ENCODE measurements at regions not wholly inside any gene's neighbourhood (a gene's known extent, or its start where the extent isn't known, plus 50 kb on each side); places are given as distances from the start of the nearest gene placed in this dataset.

- Histone ChIP-seq H3K4me3 (no peak overlapping the region), H3K4me1 (no peaks in the 10 kb centered on the region), H3K36me3 (no peaks in the 10 kb centered on the region), H3K27ac (no peak overlapping the region), H3K9me3 (no peaks in the 10 kb centered on the region), H3K27me3 (no peaks in the 10 kb centered on the region)
- TF ChIP-seq POLR2AphosphoS5 (IDR thresholded peaks at IDR 0.05) (no peak), EP300 (IDR thresholded peaks at IDR 0.05) (no peak), POLR2A (IDR thresholded peaks at IDR 0.05) (no peak), CTCF (IDR thresholded peaks at IDR 0.05) (no peak)
- 85 to 86% methylated on average over 1 of the region's 1 CpG for whole genome bisulfite sequencing, 2 donors (ENCODE audit: low coverage in 1 of 2)
- no peak for ATAC-seq
Observed at GRCh38 chr2:156151351-156151750, 181.2 kb downstream of the NR4A2 start.

DNA sequence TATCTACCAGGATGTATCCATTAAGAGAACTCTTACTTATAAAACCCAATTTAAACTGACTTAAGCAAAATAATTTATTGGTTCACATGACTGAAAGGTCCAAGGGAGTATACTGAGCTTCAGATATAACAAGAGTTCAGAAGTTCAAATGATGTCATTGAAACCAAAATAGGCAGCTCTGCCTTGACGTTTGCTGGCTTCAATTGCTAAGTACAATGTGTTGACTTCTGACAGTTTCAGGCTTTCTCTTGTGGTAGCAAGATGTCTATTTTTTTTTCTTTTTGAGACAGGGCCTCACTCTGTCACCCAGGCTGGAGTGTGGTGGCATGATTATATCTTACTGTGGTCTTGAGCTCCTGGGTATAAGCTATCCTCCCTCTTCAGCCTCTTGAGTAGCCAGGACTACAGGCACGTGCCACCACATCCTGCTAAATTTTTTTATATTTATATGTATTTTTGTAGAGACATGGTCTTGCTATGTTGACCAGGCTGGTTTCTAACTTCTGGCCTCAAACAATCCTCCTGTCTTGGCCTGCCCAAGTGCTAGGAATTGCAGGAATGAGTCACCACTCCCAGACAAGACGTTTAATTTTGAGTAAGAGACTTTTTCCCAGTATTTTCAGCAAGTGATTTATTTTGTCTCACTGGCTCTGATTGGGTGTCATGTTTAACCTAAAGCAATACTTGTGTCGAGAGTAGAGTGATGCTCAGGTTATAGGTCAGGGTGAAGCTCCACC lies 184.8 kb downstream of the NR4A2 start:
- Histone ChIP-seq H3K36me3 (no peaks in the 10 kb centered on the region), H3K27me3 (no peaks in the 10 kb centered on the region), H3K9me3 (no peaks in the 10 kb centered on the region), H3K4me1 (no peaks in the 10 kb centered on the region), H3K27ac (no peak overlapping the region), H3K4me3 (no peak overlapping the region)
- TF ChIP-seq POLR2AphosphoS5 (IDR thresholded peaks at IDR 0.05) = no peak
- TF ChIP-seq CTCF (IDR thresholded peaks at IDR 0.05) = no peak
- TF ChIP-seq EP300 (IDR thresholded peaks at IDR 0.05) = no peak
- TF ChIP-seq POLR2A (IDR thresholded peaks at IDR 0.05) = no peak
- ATAC-seq = no peak
- WGBS, 2 donors (ENCODE audit: low coverage in 1 of 2) = 29 to 34% methylated on average over 4 of the region's 4 CpGs

DNA sequence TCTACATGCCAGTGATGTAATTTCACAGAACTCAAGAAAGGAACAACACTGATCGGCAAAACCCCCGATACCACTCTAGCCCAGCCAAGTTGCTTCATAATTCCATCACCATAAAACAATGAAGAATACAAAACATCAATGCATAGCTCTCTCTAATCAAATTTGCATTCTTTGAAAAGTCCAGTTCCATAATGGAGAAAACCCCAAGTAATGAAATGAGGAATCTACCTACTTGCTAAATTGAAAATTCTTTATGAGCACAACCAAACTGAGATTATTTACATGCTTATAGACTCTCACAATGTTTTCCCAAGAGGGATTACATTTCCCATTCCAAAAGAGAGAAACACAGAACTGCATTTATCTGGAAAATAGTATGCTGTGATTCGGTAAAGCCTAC lies 186.5 kb downstream of the NR4A2 start:
- 71 to 87% methylated on average over 3 of the region's 3 CpGs for WGBS, 2 donors (ENCODE audit: low coverage in 1 of 2)
- no peaks in the 10 kb centered on the region for H3K36me3 ChIP-seq
- TF ChIP-seq EP300 (IDR thresholded peaks at IDR 0.05) (no peak), POLR2A (IDR thresholded peaks at IDR 0.05) (no peak), POLR2AphosphoS5 (IDR thresholded peaks at IDR 0.05) (no peak), CTCF (IDR thresholded peaks at IDR 0.05) (no peak)
- ATAC-seq = no peak
- H3K4me3 ChIP-seq = no peak overlapping the region
- H3K27me3 ChIP-seq = no peaks in the 10 kb centered on the region
- H3K27ac ChIP-seq = no peak overlapping the region
- H3K9me3 ChIP-seq = no peaks in the 10 kb centered on the region
- no peaks in the 10 kb centered on the region for H3K4me1 ChIP-seq

GRCh38 chr2:156145469-156145868 lies 187.1 kb downstream of the NR4A2 start:
- 64 to 76% methylated on average over 3 of the region's 3 CpGs for WGBS, 2 donors (ENCODE audit: low coverage in 1 of 2)
- Histone ChIP-seq H3K4me1 (no peaks in the 10 kb centered on the region), H3K4me3 (no peak overlapping the region), H3K27me3 (no peaks in the 10 kb centered on the region), H3K9me3 (peaks cover 0 to 4% (median 0%) of the 10 kb centered on the region in 3 donors), H3K36me3 (no peaks in the 10 kb centered on the region), H3K27ac (no peak overlapping the region)
- no peak for ATAC-seq
- TF ChIP-seq POLR2AphosphoS5 (IDR thresholded peaks at IDR 0.05) (no peak), CTCF (IDR thresholded peaks at IDR 0.05) (no peak), EP300 (IDR thresholded peaks at IDR 0.05) (no peak), POLR2A (IDR thresholded peaks at IDR 0.05) (no peak)

GRCh38 chr2:156136566-156136965 lies 196.0 kb downstream of the NR4A2 start:
- Histone ChIP-seq H3K27me3 (no peaks in the 10 kb centered on the region), H3K27ac (no peak overlapping the region), H3K9me3 (peaks cover 0 to 12% (median 0%) of the 10 kb centered on the region in 3 donors), H3K36me3 (no peaks in the 10 kb centered on the region), H3K4me1 (no peaks in the 10 kb centered on the region), H3K4me3 (no peak overlapping the region)
- 65% methylated on average over 4 of the region's 4 CpGs for WGBS, 2 donors (ENCODE audit: low coverage in 1 of 2)
- ATAC-seq = no peak
- TF ChIP-seq POLR2A (IDR thresholded peaks at IDR 0.05) = no peak
- TF ChIP-seq POLR2AphosphoS5 (IDR thresholded peaks at IDR 0.05) = no peak
- no peak for TF ChIP-seq CTCF (IDR thresholded peaks at IDR 0.05)
- TF ChIP-seq EP300 (IDR thresholded peaks at IDR 0.05) = no peak

Data from gastroesophageal sphincter (tissue), 4 donors.